ENCODE measurements at regions not wholly inside any gene's neighbourhood (a gene's known extent, or its start where the extent isn't known, plus 50 kb on each side); places are given as distances from the start of the nearest gene placed in this dataset.
"Not testable (repeated sequence)": the region's sequence is repeated elsewhere in the genome, so short reads cannot be mapped to it uniquely, and the experiment has no call there.

- Histone ChIP-seq H3K27ac (no peak overlapping the region), H3K4me1 (no peaks in the 10 kb centered on the region), H3K9me3 (no peaks in the 10 kb centered on the region), H3K36me3 (no peaks in the 10 kb centered on the region), H3K4me3 (no peak overlapping the region), H3K27me3 (no peaks in the 10 kb centered on the region)
- DNase-seq (ENCODE audit: low spot score in 2 of 2), result no peak
- TF ChIP-seq EP300 (IDR thresholded peaks at IDR 0.05), result no peak
- no peak for TF ChIP-seq CTCF (IDR thresholded peaks at IDR 0.05)
- TF ChIP-seq POLR2AphosphoS5 (IDR thresholded peaks at IDR 0.05), result no peak
- no peak for TF ChIP-seq POLR2A (IDR thresholded peaks at IDR 0.05)
Measured at GRCh38 chr7:11261470-11261869, 287.8 kb downstream of the PHF14 start.

DNA sequence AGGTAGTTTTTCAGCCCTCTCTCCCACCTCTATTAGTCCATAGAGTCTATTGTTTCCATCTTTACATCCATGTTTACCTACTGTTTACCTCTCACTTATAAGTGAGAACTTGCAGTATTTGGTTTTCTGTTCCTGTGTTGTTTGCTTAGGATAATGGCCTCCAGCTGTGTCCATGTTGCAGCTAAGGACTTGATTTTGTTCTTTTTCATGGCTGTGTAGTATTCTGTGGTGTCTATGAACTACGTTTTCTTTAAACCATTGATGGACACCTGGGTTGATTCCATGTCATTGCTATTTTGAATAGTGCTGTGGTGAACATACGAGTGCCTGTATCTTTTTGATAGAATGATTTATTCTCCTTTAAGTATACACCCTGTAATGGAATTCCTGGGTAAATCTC lies 292.4 kb downstream of the PHF14 start:
- Histone ChIP-seq H3K27me3 (no peaks in the 10 kb centered on the region), H3K27ac (no peak overlapping the region), H3K36me3 (no peaks in the 10 kb centered on the region), H3K9me3 (no peaks in the 10 kb centered on the region), H3K4me3 (no peak overlapping the region), H3K4me1 (no peaks in the 10 kb centered on the region)
- WGBS, result 51% methylated on average over 2 of the region's 2 CpGs
- TF ChIP-seq POLR2AphosphoS5 (IDR thresholded peaks at IDR 0.05), result no peak
- TF ChIP-seq POLR2A (IDR thresholded peaks at IDR 0.05), result no peak
- no peak for TF ChIP-seq EP300 (IDR thresholded peaks at IDR 0.05)
- no peak for TF ChIP-seq CTCF (IDR thresholded peaks at IDR 0.05)
- DNase-seq (ENCODE audit: low spot score in 2 of 2), result no peak

DNA sequence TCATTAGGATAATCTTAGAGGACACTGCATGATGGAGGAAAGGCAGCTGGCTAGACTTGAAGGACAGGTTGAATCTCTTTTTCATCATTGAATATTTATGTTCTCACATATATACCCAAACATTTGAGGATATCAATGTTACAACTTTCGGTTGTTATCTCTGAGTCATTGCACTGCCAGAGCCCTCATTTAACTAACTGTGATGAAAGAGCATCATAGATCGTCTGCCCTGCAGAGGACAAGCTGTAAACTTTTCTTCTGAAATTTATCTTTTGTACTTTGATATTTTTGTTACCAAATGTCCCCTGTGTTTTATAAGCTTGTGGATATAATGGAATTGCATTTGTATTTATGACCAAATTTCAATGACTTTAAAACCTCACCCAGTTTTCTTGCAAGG lies 298.7 kb downstream of the PHF14 start:
- no peaks in the 10 kb centered on the region for H3K27me3 ChIP-seq
- no peak for DNase-seq (ENCODE audit: low spot score in 2 of 2)
- no peaks in the 10 kb centered on the region for H3K4me1 ChIP-seq
- TF ChIP-seq CTCF (IDR thresholded peaks at IDR 0.05), result no peak
- no peak for TF ChIP-seq EP300 (IDR thresholded peaks at IDR 0.05)
- no peak for TF ChIP-seq POLR2AphosphoS5 (IDR thresholded peaks at IDR 0.05)
- no peak for TF ChIP-seq POLR2A (IDR thresholded peaks at IDR 0.05)
- H3K9me3 ChIP-seq, result no peaks in the 10 kb centered on the region
- no peak overlapping the region for H3K4me3 ChIP-seq
- no peaks in the 10 kb centered on the region for H3K36me3 ChIP-seq
- no peak overlapping the region for H3K27ac ChIP-seq
- WGBS, result 54% methylated on average over 2 of the region's 2 CpGs

- 86% methylated on average over 2 of the region's 2 CpGs for WGBS
- no peaks in the 10 kb centered on the region for H3K36me3 ChIP-seq
- H3K4me3 ChIP-seq, result no peak overlapping the region
- no peak for DNase-seq (ENCODE audit: low spot score in 2 of 2)
- no peaks in the 10 kb centered on the region for H3K27me3 ChIP-seq
- TF ChIP-seq EP300 (IDR thresholded peaks at IDR 0.05) (no peak), POLR2A (IDR thresholded peaks at IDR 0.05) (no peak), POLR2AphosphoS5 (IDR thresholded peaks at IDR 0.05) (no peak), CTCF (IDR thresholded peaks at IDR 0.05) (no peak)
- H3K4me1 ChIP-seq, result no peaks in the 10 kb centered on the region
- no peak overlapping the region for H3K27ac ChIP-seq
- no peaks in the 10 kb centered on the region for H3K9me3 ChIP-seq
Measured at GRCh38 chr7:11274074-11274473, 300.4 kb downstream of the PHF14 start.

DNA sequence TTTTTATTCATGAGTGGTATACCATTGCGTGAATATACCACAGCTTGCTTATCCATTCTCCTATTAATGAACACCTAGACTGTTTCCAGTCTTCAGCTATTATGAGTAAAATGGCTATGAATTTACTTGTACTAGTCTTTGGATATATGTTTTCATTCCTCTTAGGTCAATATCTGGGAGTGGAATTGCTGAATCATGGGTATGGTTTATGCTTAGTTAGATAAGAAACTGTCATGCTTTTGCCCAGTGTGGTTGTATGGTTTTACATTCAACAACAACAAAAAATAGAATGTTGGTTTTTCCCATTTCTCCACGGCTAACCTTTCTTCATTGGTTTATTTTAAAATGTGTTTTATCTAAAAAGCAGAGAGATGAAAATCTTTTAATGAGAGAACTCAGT lies 308.3 kb downstream of the PHF14 start:
- DNase-seq (ENCODE audit: low spot score in 2 of 2), result no peak
- Histone ChIP-seq H3K27ac (no peak overlapping the region), H3K36me3 (no peaks in the 10 kb centered on the region), H3K4me1 (no peaks in the 10 kb centered on the region), H3K4me3 (no peak overlapping the region), H3K9me3 (no peaks in the 10 kb centered on the region), H3K27me3 (no peaks in the 10 kb centered on the region)
- no peak for TF ChIP-seq POLR2AphosphoS5 (IDR thresholded peaks at IDR 0.05)
- no peak for TF ChIP-seq POLR2A (IDR thresholded peaks at IDR 0.05)
- TF ChIP-seq CTCF (IDR thresholded peaks at IDR 0.05), result no peak
- no peak for TF ChIP-seq EP300 (IDR thresholded peaks at IDR 0.05)
- WGBS, result 65% methylated on average over 2 of the region's 2 CpGs

- H3K4me1 ChIP-seq; H3K27ac ChIP-seq; H3K9me3 ChIP-seq; DNase-seq (ENCODE audit: low spot score in 2 of 2); H3K4me3 ChIP-seq; H3K27me3 ChIP-seq; H3K36me3 ChIP-seq: not testable (repeated sequence)
- WGBS, result 89% methylated on average over 3 of the region's 3 CpGs
Measured at GRCh38 chr7:11283584-11283983, 309.9 kb downstream of the PHF14 start.
